ENCODE measurements at regions not wholly inside any gene's neighbourhood (a gene's known extent, or its start where the extent isn't known, plus 50 kb on each side); places are given as distances from the start of the nearest gene placed in this dataset.
"Not testable (repeated sequence)": the region's sequence is repeated elsewhere in the genome, so short reads cannot be mapped to it uniquely, and the experiment has no call there.

DNA sequence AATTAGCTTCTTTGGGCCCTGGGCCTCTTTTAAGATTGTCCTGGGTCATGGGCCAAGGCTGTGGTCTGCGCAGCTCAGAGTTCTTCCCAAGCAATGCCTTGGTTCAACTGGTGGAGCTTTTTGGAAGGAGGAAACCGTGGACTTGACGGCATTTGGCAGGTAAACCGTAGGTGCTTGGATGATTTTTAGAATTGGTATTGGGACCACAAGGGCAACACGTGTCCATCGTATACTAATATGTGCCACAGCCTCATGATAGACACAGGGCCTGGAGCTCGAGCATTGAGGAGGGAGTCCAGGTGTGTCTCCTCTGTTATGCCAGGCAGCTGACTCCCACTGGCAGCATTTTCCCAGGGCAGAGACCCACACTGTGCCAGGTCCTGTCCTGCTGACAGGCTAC lies 120.9 kb upstream of the PITX1 start:
- no peak for DNase-seq

DNA sequence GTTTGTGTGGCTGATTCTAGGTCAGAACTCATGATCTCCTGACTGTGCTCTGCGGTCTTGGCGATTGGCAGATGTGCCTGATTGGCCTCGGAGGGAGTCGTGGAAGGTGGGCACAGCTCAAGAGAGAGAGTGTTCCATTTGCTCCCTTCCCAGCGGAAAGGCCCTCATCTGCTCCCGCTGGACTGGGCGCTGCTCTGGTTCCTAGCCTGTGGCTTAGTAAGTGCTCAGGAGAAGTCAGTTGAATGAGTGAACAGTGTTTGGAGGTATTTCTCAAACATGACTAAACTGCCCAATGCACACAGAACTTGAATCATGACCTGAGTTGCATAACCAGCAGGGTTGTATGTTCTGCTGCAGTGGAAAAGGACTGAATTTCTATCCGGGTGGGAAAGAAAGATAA lies 120.2 kb upstream of the PITX1 start:
- DNase-seq, result no peak

DNA sequence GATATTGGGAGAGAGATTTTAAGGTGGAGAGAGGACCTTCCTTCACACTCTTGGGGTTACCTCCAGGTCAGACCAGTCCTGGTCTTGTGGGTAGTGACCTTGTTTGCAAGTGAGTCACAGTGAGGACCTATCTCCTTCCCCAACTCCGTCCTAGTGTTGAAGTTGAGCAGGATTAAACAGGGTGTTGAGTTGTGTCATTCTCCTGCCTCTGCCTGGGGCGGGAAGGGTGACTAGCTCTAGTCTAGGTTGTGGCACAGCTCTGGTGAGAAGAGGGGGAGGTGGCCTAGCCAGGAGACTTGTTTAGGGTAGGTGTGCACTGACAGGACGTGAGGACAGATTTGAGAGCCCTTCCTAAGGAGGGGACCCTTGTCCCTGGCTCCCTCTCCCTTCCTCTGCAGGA lies 119.6 kb upstream of the PITX1 start:
- DNase-seq, result no peak

DNA sequence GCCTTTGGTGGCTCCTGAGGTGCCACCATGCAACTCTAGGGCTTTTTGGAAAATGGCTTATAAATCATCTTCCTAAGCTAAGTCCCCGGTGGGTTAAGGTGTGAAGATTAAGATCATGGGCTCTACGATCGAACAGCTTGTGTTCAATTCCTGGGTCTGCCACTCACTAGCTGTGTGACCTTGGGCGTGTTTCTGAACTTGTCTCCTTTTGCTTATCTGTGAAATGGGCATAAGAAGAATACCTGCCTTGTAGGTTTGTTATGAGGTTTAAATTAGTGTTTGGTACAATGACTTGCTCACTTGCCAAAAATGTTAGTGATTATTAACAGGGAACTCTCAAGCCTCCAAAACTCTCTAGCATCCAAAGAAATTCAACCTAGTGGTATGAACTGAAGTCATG lies 119.2 kb upstream of the PITX1 start:
- no peak for DNase-seq

DNA sequence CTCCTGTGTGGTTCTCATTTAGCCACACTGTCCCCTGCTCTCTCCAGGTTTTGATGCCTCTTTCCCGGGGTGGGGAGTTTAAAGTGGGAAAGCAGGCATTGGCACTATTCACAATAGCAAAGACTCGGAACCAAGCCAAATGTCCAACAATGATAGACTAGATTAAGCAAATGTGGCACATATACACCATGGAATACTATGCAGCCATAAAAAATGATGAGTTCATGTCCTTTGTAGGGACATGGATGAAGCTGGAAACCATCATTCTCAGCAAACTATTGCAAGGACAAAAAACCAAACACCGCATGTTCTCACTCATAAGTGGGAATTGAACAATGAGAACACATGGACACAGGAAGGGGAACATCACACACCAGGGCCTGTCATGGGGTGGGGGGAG lies 117.6 kb upstream of the PITX1 start:
- DNase-seq, result not testable (repeated sequence)

DNA sequence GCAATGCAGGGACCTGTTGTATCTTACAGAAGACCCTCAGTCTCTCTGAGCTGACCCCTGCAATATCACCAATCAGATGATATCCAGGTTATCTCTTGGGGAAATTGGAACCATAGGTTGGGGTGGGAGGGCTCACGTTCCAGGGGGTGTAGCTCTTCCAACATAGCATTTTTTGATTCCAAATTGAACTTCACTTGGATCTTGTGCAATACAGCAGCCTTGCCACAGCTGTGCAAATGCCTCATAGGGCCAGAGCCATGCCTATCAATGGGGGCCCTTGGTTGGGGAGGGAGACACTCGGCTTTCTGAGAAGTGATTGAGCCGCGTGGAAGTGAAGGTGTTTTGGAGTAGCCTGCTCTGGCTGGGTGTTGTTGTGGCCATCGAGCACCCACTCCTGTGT lies 117.2 kb upstream of the PITX1 start:
- DNase-seq, result no peak

DNA sequence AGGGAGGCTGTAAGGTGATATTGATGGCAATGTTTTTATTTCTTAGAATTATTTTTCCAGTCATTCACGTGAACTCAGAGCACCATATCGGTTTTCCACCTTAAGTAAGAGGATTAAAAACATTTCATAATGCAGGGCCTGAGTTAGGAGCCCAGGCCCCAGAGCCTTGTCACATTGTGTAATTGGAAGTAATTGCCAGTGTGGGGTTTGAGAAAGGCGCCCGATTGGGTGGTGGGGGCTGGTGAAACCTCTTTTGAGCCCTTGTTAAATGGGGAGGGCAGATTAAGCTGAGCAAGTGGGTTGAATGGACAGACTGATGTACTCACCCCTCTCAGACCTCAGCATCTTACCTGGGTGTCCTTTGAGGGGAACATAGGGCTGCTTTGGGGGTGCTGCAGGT lies 116.7 kb upstream of the PITX1 start:
- DNase-seq, result no peak

DNA sequence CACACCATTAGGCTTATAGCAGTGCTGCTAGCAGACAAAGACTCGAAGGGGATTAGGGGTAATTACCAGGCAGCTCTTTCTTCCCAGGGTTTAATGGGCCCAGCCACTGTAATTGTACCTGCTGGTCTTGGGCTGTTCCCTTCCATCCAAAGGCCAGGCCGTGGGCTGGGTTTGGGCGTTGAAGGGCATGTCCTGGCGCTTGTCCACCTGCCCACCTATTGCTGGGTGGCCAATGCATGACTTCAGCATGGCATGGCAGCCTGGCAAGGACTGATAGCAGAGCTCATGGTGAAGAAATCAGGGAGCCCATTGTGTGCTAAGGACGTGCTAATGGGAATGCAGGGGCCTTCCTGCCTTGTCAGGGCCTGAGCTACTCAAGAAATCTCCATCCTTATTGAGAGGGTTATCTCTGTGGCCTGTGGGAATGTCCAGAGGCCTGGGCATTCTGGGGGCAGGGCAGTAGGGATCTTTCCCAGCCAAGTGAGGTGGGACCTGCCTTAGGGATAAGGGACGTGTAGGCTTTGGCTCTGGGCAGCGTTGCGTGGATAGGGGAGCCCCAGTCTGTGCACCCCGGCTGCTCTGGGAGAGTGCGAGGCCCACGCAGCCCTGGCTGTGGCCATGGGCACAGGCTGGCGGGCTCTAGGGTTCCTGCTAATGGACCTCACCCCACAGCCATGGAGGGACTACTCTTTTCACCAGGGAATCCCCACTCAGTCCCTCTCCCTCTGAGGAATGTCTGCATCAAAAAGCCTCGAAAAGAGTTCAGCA lies 116.1 kb upstream of the PITX1 start:
- DNase-seq, result no peak

DNA sequence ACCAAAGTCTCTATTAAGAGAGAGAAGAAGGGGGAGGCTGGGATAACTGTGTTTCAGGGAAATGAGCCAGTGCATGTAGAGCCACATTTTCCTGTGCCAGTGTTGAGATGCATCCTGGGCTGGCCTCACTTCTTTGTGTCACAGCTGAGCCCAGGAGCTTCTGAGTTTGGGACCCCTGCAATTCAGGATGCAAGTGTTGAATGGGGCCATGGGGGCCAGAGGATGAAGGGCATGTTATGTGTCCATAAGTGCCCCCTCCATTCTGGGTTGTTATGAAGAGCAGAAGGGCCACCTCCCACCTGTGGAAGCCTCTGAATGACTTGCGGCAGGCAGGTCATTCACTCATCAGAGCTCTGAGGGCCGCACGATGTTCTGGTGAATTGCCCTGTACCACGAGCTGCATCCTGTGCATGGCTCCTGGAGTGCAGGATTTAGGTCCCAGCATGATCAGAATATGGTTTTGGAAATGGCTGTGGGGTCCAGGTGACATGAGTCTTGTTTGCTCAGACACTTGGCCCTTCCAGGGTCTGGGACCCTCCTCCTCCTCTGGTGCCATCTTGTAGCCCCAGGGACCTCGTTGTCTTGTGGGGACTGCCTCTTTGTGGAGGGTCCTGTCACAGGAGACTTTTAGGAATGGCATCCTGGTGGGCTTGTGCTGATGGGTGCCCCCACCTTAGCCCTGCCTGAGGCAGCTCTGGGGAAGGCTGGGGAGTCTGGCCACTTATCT lies 115.4 kb upstream of the PITX1 start:
- no peak for DNase-seq

DNA sequence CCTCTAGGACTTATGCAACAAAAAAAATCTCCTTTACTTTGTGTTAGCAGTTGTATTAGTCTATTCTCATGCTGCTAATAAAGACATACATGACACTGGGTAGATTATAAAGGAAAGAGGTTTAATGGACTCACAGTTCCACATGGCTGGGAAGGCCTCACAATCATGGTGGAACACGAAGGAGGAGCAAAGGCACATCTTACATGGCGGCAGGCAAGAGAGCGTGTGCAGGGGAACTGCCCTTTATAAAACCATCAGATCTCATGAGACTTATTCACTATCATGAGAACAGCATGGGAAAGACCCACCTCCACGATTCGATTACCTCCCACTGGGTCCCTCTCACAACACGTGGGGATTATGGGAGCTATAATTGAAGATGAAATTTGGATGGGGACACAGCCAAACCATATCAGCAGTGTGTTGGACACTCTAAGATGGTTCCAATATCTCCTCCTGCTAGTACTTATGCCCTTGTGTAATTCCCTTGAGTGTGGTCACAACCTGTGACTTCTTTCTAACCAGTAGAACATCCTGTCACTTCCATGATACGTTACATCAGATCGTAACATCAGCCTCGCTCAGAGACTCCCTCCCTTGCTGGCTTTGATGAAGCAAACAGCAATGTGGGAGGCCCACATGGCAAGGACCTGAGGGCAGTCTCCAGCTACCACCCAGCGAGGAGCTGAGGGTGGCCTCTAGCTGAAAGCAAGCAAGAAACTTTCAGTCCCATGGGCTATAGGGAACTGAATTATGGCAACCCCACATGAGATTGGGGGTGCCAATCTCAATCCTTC lies 113.5 kb upstream of the PITX1 start:
- DNase-seq, result no peak

DNA sequence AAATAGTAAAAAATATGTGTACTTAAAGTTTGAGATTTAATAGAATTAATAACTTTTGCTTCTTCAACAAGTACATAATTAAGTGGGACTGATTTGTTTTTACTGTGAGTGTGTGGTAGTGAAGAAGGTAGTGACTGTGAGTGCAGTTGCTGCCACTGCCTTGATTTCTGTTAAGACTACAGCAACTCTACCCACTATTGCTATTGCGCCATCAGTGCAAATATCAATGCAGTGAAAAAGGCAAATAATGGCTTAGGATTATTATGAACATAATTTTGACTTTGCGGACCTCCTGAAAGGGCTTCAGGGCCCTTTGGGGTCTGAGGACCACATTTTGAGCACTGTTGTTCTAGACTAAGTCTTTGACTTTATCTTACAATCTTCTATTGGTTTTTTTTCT lies 112.0 kb upstream of the PITX1 start:
- DNase-seq, result no peak

DNA sequence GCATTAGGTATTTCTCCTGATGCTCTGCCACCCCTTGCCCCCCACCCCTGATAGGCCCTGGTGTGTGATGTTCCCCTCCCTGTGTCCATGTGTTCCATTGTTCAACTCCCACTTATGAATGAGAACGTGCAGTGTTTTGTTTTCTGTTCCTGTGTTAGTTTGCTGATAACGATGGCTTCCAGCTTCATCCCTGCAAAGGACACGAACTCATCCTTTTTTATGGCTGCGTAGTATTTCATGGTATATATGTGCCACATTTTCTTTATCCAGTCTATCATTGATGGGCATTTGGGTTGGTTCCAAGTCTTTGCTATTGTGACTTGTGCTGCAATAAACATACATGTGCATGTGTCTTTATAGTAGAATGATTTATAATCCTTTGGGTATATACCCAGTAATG lies 109.7 kb upstream of the PITX1 start:
- DNase-seq, result not testable (repeated sequence)

DNA sequence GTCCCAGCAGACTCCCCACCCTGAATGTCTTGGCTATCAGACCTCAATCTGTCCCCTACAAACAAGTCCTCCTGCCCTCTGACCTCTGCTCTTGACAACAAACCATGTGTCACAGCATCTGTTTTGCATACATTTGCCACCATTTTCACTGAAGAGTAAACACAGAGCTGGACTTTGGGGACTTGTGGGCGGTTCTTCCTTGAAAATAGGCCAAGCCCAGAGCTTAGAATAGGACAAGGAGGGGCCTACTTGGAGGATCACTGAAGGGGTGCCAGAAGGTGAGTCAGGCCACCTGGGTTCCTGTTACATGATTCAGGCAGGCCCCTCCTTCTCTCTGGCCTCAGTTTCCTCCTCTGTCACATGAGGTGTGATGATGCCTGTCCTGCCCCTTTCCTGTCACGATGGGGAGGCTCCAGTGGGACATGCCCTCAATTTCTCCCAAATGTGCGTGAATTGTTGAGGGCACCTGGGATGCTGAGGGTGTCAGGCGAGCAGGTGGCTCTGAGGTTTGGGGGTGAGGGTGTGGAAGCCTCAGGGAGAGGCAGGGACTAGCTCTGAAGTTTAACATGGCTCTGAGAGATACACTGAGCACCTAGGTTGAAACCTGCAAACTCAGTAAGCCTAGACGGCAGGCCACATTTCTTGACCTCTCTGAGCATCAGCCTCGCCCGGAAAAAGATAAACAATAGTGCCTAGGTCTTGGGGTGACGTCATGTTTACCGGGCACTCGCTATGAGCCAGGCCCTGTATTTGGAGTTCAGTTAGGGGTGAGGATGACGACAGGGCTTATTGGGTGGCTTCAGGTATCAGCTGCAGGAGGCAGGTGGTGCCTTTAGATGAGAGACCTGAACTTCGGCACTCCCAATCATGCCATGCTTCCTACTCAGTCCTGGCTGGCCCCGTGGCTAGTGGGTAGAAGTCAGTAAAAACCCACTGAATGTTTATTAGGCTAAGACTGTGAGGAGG lies 107.6 kb upstream of the PITX1 start:
- DNase-seq, result no peak

DNA sequence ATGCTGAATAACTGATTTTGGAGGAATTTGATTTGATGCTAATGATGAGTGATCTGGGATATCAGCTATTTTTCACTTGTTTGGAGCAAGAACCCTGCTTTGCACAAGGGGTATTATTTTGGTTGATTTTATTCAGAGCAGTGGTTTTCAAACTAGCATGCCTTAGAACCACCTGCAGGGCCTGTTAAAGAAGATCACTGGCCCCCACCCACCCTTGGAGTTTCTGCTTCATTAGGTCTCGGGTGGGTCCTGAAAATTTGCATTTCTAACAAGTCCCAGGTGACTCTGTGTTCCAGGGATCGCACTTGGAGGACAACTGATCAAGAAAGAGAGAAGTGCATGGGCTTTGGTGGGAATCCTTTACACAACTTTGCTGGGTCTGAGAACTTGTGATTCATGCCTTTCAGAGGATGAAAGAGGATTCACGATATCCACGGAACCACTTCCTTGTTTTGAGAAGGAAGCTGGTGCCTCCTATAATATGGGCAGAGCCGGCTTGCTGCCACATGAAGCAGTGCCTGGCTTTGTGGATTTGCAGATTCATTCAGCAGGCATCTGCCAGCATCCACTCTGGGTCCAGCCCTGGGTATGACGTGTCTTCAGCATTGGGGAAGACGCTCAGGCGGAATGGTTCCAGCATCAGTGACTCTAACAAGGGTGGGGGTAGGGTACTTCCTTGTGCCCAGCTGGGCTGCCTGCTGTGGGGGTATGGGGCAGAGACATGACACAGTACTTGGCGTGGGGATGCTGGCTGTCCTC lies 106.6 kb upstream of the PITX1 start:
- peak; percentile 77 for DNase-seq

DNA sequence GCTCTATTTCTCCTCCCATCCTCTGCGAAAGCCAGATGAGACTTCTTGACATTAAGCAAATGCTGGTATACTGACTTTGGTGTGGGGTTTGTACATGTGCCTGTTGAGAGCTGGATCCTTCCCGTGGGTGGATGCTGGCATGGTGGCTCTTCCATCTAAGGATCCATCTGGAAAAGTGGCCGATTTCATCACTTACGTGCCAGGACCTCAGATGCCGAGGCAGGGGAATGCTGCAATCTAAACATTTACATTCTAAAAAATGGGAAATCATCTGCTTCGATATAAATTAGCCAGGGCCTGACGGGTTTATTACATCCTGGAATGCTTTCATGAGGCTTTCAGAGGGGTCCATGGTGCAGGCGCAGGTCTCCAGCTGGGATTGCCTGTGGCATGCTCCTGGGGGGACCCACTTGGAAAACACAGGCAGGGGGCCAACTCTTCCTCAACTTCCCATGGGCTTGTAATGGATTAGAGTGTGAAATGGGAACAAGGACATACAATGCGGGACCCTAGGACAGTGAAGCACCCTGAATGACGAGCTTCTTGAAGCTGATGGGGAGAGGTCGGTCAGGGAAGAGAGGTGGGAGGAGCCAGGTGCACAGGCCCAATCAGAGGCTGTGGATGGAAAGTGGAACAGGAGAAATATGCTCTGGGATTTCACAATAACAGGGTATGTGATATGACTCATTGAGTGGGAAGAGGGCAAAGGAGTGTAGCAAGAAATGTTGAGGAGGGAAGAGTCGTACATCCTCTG lies 105.5 kb upstream of the PITX1 start:
- peak; percentile 32 for DNase-seq

DNA sequence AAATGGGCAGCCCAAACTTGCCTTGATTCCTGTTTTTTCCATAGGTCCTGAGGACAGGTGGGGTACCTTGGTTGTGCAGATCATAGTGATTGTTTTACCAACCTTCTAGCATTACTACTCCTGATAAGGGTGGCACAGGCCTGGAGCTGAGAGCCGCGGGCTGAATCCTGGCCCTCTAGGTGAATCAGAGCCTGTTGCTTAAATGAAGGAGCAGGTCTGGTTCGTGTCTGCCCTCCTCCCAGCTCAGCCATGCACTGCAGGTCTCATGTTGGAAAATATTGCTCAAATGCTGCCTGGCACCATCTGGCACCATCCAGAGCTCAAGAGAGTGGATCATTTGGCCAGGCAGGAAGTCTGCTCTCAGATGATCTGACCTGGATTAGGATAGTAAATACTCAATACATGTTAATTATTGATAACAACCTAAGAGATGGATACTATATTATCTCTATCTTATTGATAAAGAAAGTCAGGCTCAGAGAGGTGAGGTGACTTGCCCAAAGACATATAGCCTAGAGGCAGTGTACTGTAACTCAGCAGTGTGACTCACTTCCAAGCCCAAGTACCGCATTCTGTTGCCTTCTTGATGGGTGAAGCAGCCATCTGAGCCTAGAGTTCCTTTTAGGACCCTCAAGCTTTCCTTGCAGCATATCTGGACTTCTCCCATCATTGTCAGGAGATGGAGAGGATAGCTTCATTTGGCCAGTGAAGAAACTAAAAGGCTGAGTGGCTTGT lies 104.3 kb upstream of the PITX1 start:
- DNase-seq, result no peak

DNA sequence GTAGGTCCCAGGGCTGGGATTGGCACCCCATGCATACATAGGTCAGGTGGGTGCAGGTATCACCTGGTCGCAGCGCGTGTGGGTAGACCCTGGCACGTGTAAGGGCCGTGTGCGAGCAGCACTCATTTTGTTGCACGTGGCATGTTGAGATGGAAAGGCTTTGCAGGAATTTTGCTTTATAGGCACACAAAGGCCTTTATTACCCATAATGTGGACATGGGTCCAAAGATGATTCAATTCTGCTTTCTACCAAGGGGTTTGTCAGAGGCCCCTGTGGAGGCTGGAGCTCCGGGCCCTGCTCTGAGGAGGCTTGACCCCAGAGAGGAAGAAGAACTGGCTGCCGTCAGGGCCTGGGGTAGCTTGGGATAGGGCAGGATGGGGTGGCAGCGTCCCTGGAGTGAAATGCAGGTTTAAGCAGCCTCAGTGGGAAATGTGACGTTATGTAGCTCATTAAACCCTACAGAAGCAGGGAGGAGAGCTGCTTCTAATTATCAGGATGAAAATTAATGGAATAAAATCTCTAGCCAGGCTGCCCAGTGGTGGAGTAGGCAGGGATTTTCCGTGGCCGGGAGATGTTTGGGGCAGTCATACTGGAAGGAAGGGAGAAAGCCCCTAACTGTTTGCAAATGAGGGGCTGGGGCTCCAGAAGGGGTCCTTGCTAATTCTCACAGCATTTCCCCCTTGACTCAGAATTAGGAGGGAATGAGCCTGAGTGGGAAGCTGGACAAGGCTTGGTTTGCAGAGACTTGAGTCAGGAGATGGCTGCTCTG lies 103.3 kb upstream of the PITX1 start:
- DNase-seq, result peak; percentile 6

DNA sequence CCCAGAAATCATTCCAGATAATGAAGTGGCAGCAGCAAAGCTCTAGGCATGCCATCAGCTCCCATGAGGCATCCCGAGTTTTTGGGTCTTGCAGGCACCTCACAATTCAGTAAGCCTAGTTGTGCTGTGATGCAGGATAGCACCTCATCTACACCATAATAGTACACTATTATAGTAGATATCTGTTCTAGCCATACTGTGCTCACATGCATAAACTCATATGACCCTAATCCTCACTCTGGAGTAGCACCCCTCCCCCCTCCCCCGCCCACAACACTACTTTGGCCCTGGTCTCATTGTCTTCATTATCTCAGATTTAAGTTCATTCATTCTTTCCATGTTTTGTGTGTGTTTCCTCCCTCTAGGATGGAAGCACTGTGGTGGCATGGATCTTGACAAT lies 102.5 kb upstream of the PITX1 start:
- peak; percentile 0 for DNase-seq

DNA sequence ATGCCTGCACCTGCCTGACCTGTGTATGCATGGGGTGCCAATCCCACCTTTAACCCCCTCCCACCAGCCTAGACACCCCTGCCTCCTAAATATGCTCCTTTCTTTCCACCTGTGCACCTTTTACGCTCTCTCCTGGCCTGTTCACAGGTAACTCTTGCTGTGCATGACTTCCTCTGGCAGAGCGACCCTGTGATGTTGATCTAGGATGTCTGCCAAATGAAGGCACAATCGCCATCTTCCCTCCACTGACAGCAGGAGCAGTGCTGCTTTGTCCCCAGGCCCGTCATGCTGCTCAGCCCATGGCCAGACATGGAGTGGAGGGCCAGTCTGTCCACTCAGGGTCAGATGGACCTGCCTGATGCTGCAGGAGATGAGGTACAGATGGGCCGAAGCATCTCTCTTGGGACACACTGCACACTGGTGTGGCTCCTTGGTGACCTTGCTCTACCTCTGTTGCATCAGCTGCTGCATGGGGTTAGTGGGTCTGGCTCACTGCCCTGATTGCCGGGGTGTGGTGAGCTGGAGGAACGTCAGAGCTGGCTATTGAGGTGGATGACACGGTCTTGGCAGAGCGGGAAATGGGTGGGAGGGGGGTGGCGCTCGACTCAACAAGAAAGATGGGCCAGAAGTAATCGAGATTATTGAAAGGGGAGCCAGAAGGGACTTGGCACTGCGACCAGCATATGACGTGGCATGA lies 101.7 kb upstream of the PITX1 start:
- peak; percentile 41 for DNase-seq

All from CD4-positive, alpha-beta T cell treated with Interleukin-15 for 1 hour (primary cell).